Prostate gland (tissue), 2 donors: ENCODE measurements at regions not wholly inside any gene's neighbourhood (a gene's known extent, or its start where the extent isn't known, plus 50 kb on each side); places are given as distances from the start of the nearest gene placed in this dataset.

Source experiments
- POLR2AphosphoS5 ChIP-seq: sonication (generic); formaldehyde crosslinking; IDR thresholded peaks from one replicate; pipeline ENCODE4 v1.6.1; 2017; ENCODE audit warnings: antibody characterized with exemption
- TF ChIP-seq, protein P1 (sequence below), 4 experiments: fragments of 200-600 bp in 2 of 4; fragments of 450-650 bp in 2 of 4; sonication (generic) in 2 of 4; IDR thresholded peaks; 1 replicate in 3 of 4; 2 replicates in 1 of 4; pipeline ENCODE4 v1.5.1; 2016 to 2019; ENCODE audit warnings: antibody characterized with exemption in 4 of 4, mild to moderate bottlenecking in 2 of 4, moderate library complexity in 2 of 4

DNA sequence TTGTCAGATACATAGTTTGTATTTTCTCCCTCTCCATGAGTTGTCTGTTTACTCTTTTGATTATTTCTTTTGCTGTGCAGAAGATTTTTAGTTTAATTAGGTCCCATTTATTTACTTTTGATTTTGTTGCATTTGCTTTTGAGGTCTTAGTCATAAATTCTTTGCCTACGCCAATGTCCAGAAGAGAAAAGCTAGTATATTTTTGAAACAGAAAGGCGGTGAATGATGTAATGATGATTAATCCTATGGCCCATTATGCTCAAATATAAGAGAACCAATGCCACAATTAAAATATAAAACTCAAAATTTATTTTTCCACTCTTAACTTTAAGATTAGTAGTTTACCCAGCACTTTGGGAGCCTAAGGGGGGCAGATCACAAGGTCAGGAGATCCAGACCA, 59.8 kb upstream of the SMIM36 start:
- TF ChIP-seq, protein P1, sequence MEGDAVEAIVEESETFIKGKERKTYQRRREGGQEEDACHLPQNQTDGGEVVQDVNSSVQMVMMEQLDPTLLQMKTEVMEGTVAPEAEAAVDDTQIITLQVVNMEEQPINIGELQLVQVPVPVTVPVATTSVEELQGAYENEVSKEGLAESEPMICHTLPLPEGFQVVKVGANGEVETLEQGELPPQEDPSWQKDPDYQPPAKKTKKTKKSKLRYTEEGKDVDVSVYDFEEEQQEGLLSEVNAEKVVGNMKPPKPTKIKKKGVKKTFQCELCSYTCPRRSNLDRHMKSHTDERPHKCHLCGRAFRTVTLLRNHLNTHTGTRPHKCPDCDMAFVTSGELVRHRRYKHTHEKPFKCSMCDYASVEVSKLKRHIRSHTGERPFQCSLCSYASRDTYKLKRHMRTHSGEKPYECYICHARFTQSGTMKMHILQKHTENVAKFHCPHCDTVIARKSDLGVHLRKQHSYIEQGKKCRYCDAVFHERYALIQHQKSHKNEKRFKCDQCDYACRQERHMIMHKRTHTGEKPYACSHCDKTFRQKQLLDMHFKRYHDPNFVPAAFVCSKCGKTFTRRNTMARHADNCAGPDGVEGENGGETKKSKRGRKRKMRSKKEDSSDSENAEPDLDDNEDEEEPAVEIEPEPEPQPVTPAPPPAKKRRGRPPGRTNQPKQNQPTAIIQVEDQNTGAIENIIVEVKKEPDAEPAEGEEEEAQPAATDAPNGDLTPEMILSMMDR (IDR thresholded peaks at IDR 0.05), result no peak
- no peak for TF ChIP-seq POLR2AphosphoS5
